Mucosa of rectum (tissue), 2 donors: ENCODE measurements at regions not wholly inside any gene's neighbourhood (a gene's known extent, or its start where the extent isn't known, plus 50 kb on each side); places are given as distances from the start of the nearest gene placed in this dataset.

ENCODE experiments used
- H3K27ac ChIP-seq, 2 donors: one replicate each; pipeline ENCODE4 v1.7.0; 2013; ENCODE audit warnings: inconsistent platforms in 2 of 2, low read depth in 2 of 2, low read length in 2 of 2
- H3K27me3 ChIP-seq, 2 donors: one replicate each; pipeline ENCODE4 v1.7.0; 2013; ENCODE audit warnings: low read length in 2 of 2; ENCODE audit not compliant: control insufficient read depth in 2 of 2, insufficient read depth in 2 of 2
- H3K36me3 ChIP-seq, 2 donors: one replicate each; pipeline ENCODE4 v1.7.0; 2013; ENCODE audit warnings: low read length in 2 of 2; ENCODE audit not compliant: control insufficient read depth in 2 of 2, insufficient read depth in 2 of 2
- H3K4me1 ChIP-seq, 2 donors: one replicate each; pipeline ENCODE4 v1.7.0; 2013; ENCODE audit warnings: low read length in 2 of 2, mild to moderate bottlenecking in 1 of 2; ENCODE audit not compliant: control insufficient read depth in 2 of 2, insufficient read depth in 2 of 2
- H3K4me3 ChIP-seq, 2 donors: one replicate each; pipeline ENCODE4 v1.7.0; 2013; ENCODE audit warnings: low read length in 2 of 2
- H3K9ac ChIP-seq, 2 donors: one replicate each; pipeline ENCODE4 v1.7.0; 2013; ENCODE audit warnings: low read length in 2 of 2, low read depth in 1 of 2, mild to moderate bottlenecking in 1 of 2
- H3K9me3 ChIP-seq, 2 donors: one replicate each; pipeline ENCODE4 v1.7.0; 2013; ENCODE audit warnings: low read length in 2 of 2; ENCODE audit not compliant: control insufficient read depth in 2 of 2
- donor health status: healthy.
- donor health status: Normal muscosa, but diverticular disease.

DNA sequence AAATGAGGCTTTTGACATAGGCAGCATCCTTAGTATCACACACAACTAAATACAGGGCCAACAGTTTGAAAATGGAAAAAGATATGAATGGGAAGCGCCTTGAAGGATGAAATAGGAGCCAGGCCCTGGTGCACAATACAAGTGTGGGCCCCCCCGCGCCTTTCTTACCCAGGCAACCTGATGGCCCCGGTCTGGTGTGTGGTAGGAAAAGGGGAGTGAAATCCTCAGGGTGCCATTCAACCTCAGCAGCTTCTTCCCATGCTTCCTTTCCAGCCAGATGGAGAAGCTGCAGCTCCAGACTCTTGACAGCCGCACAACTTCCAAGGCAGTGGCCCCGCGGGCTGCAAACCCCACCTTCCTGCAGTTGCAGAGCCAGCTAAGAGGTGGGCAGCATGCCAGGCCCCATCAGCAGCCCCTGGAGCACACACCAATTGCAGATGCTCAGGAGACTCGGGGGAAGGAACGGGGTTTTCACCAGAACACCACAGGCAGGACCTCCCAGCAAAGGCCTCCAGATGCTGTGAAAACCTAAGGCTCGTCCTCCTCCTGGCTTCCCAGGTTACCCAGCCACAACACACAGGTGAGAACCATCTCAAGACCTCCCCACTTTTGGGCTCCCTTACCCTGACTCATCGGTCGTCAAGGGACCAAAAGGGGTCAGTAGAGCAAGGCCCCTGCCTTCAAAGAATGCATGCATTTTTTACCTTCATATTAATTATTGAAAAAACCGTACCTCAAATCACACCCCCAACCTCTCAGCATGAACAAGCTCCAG, 101.6 kb downstream of the CPN2 start:
- H3K9me3 ChIP-seq, result no peaks in the 10 kb centered on the region
- H3K4me1 ChIP-seq, result peaks cover 8 to 9% of the 10 kb centered on the region in 2 donors
- H3K4me3 ChIP-seq, result no peak overlapping the region
- H3K27me3 ChIP-seq, result no peaks in the 10 kb centered on the region
- no peaks in the 10 kb centered on the region for H3K36me3 ChIP-seq
- no peak overlapping the region for H3K9ac ChIP-seq
- peak overlapping the region in 1 of 2 donors; percentile 24 for H3K27ac ChIP-seq

DNA sequence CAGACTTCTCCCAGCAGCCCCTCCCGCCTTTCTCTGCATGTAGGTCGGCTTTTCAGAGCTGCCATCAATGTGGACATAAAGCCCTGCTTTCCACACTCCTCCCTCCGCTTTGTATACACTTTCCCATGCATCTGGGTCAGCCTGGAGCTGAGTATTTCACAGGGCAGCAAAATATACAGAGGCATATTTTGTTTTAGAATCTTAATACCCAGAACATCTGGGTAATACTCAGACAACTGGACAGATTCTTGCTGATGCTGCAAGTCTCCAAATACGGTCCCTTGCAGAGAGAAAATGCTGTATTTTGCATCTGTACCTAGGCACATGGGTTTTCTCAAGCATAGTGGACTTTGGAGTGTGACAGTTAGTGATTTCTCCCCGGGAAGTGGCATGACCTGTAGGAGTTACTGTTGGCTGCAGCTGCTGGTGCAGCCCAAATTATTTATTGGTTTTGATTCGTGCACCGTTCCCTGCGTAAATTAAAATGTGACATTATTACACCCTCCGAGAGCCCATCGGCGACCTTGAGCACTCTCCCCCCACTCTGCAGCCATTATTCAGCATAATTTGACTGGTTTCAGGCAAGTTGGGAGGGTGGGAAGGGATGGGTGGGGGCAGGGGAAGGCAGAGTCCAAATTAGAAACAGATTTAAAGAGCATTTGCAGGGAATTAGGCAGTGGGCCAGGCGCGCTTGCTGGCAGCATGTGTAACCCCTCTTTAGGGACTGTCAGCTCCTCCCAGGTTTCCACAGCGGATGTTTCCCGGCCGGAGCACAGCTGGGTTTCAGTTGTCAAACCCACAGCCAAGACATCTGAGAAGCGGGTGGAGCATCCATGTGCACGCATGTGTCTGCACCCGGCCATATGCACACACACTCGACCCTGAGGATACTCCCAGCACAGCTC, 100.8 kb downstream of the CPN2 start:
- Histone ChIP-seq H3K4me3 (peak overlapping the region; percentile 7 to 16), H3K27ac (peak overlapping the region in 1 of 2 donors; percentile 24), H3K4me1 (peaks cover 8 to 9% of the 10 kb centered on the region in 2 donors), H3K9ac (no peak overlapping the region), H3K36me3 (no peaks in the 10 kb centered on the region), H3K9me3 (no peaks in the 10 kb centered on the region), H3K27me3 (no peaks in the 10 kb centered on the region)

DNA sequence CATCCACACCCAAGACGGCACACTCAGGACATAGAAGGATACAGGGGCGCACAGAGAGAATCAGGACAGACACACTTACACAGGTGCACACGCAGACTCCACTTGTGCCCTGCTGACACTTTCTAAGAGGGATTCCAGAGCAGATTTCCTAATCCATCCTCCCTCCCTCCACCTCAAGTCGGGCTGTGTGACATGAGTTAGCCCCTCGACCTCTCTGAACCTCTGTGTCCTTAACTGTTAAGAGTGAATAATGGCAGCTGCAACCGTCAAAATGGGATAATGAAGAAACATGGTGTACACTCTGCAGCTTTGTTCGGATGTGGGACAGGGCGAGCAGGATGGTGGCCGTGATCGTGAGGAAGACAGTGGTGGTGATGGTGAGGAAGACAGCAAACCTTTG, 100.1 kb downstream of the CPN2 start:
- Histone ChIP-seq H3K4me1 (peaks cover 8 to 9% of the 10 kb centered on the region in 2 donors), H3K9me3 (no peaks in the 10 kb centered on the region), H3K27me3 (no peaks in the 10 kb centered on the region), H3K4me3 (peak overlapping the region in 1 of 2 donors; percentile 16), H3K36me3 (no peaks in the 10 kb centered on the region), H3K27ac (no peak overlapping the region), H3K9ac (no peak overlapping the region)

DNA sequence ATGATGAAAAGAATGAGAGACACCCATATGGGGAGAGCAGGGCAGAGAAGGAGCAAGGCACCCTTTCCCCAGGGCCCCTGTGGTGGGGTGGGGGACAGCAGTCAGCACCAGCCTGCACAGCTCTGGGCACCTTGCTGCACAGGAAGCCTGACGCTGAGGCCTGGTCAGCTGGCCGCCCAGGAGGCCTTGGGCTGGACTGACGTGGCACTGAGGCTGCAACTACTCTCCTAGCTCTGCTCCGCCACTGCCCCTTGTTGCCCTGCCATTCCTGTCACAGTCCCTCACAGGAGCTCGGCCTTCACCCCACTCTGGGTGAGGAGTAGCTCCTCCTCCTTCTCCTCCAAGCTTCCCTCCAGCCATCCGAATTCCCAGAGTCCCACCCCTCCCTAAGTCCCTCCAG, 99.7 kb downstream of the CPN2 start:
- Histone ChIP-seq H3K4me1 (peaks cover 8 to 9% of the 10 kb centered on the region in 2 donors), H3K4me3 (no peak overlapping the region), H3K27ac (no peak overlapping the region), H3K9me3 (no peaks in the 10 kb centered on the region), H3K9ac (no peak overlapping the region), H3K27me3 (no peaks in the 10 kb centered on the region), H3K36me3 (no peaks in the 10 kb centered on the region)

DNA sequence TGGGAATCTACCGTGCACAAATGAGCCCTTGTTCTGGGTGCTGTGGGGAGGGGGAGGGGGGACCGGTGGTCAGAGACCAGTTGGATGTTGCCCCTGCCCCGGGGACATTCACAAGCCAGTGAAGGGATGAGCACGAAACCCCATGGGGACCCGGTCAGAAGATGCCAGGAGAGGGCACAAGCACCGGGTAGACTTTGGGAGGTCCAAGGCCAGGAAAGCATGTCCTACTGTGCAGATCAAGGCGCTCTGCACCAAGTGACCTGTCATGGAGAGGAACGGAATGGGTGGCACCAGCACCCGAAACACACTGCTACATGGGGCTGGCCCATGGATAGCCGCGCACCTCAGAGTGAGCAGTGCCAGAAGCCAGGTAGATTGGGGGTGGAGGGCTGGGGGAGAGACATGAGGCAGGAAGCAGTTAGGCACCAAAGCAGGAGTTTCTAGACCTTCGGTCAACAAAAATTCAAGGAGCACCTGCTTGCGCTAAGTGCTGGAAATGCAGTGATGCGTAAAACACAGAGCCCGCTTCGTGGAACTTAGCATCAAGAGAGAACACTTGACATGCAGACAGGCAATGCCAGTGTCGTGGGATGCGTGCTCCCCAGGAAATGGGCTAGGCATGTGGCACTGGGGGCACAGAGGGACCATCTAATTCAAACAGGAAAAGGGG, 99.1 kb downstream of the CPN2 start:
- Histone ChIP-seq H3K27me3 (no peaks in the 10 kb centered on the region), H3K4me1 (peaks cover 8 to 9% of the 10 kb centered on the region in 2 donors), H3K27ac (no peak overlapping the region), H3K4me3 (no peak overlapping the region), H3K36me3 (no peaks in the 10 kb centered on the region), H3K9me3 (no peaks in the 10 kb centered on the region), H3K9ac (no peak overlapping the region)

DNA sequence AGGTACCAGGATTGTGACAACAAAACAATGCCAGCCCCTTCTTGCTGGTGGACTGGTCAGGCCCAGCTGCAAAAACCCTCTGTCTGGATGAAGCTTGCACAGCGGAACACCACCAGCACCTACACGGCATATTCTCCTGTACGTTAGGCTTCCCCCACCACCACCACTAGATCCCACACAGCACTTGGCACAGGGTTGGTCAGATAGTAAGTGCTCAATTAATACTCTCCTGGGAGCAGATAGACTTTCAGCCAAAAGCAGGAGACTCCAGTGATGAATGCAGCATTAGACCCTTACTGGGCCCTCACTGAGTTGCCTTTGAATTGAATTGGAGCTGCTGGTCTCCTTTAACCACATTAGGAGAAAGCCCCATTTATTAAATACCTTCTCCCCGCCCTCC, 97.9 kb downstream of the CPN2 start:
- peaks cover 8 to 9% of the 10 kb centered on the region in 2 donors for H3K4me1 ChIP-seq
- H3K36me3 ChIP-seq, result no peaks in the 10 kb centered on the region
- no peak overlapping the region for H3K9ac ChIP-seq
- H3K9me3 ChIP-seq, result no peaks in the 10 kb centered on the region
- H3K27ac ChIP-seq, result no peak overlapping the region
- no peaks in the 10 kb centered on the region for H3K27me3 ChIP-seq
- H3K4me3 ChIP-seq, result no peak overlapping the region

DNA sequence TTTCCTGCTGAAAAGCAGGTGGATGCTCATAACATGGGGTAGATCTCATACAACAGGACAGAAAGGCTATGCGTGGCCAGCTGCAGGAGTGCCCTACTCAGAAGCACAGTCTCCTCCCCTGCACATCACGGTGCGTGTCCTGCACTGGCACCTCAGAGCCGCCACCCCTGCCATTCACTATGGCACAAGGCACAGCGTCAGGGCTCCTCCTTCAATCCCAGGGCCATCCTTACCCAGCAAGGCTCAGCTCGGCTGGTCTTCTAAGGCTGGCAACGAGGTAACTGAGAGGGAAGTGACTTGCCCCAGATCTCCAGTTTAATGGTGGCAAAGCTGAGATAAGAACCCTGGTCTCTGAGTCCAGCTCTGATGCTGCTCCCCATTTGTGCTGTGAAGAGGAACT, 97.1 kb downstream of the CPN2 start:
- H3K4me3 ChIP-seq, result no peak overlapping the region
- H3K9me3 ChIP-seq, result no peaks in the 10 kb centered on the region
- H3K4me1 ChIP-seq, result peaks cover 8 to 9% of the 10 kb centered on the region in 2 donors
- no peaks in the 10 kb centered on the region for H3K27me3 ChIP-seq
- H3K9ac ChIP-seq, result no peak overlapping the region
- H3K27ac ChIP-seq, result no peak overlapping the region
- H3K36me3 ChIP-seq, result no peaks in the 10 kb centered on the region

DNA sequence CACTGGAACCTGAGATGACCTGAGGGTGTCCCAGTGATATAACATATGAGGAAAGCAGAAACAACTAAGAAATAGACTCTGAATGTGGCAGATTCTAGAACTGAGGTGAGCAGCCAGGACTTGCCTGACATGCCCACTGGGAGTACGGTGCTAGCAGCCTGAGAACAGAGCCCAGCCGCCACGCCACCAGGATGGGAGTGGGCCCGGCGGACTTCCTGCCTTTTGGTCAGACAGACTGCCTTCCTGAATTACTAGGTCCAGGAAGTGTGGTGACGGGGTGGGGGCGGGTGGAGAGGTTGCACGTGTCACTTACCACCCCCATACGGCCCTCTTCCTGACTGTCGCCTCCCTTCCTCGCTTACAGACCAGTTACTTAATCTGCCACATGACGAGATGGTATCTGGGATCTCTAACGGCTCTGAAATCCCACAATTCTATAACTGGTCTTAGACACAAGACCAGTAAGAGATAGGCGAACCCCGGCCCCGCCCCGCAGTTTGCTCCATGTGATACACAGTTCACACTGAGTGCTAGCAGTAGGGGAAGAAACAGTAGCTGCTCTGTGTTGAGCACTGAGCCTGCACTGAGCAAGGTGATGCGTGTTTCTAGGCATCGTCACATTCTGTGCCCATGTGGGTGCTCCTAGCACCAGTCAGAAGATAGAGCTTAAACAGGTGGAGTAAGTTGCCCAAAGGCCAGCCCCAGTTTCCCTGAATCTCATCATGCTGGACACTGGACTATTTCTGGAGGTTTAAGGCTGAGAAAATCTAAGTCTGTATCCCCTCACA, 95.7 kb downstream of the CPN2 start:
- H3K9ac ChIP-seq, result peak overlapping the region in 1 of 2 donors; percentile 19
- H3K4me1 ChIP-seq, result peaks cover under 1 to 6% of the 10 kb centered on the region in 2 donors
- no peaks in the 10 kb centered on the region for H3K36me3 ChIP-seq
- H3K4me3 ChIP-seq, result peak overlapping the region in 1 of 2 donors; percentile 35
- H3K27ac ChIP-seq, result no peak overlapping the region
- no peaks in the 10 kb centered on the region for H3K27me3 ChIP-seq
- no peaks in the 10 kb centered on the region for H3K9me3 ChIP-seq

DNA sequence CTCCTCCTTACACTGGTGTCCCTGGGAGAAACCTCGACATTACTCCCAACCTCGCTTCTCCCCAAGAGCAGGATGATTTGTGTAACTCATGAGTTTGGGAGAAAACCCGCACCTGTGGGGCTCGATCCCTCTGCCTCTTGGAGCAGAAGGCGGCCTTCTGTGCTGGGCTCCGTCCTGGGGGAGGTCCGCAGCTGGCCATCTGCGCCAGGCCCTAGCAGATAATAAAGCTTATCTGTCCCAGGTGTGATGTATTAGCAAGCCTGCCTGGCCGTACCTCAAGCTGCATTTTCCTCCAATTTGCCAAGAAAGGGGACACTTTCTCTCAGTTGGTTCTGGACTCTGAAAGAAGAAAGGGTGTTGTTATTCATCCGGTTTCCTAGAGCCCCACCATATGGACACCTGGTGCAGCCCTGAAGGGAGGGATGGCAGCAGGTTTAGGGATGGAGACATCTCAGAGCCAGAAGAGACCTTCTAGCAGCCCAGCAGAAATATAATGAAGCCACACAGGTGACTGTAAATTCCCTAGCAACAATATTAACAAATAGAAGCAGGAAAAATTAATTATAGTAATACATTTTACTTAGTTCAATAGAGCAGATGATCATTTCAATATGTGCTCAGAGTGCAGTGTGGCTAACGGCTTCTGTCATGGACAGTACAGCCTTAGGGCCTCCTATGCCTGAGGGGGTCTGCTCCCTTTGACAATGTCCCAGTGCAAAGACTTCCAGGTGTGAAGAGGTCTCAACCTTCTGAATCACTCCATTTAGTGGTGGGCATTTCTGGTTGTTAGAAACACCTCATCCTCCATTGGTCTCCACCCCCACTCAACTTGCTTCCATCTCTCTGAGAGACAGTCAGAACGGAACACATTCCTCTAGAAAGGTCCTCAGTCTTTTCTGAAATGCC, 94.8 kb downstream of the CPN2 start:
- H3K4me1 ChIP-seq, result no peaks in the 10 kb centered on the region
- H3K27ac ChIP-seq, result no peak overlapping the region
- no peak overlapping the region for H3K9ac ChIP-seq
- no peaks in the 10 kb centered on the region for H3K36me3 ChIP-seq
- H3K4me3 ChIP-seq, result no peak overlapping the region
- H3K9me3 ChIP-seq, result no peaks in the 10 kb centered on the region
- H3K27me3 ChIP-seq, result no peaks in the 10 kb centered on the region
